ENCODE measurements at regions not wholly inside any gene's neighbourhood (a gene's known extent, or its start where the extent isn't known, plus 50 kb on each side); places are given as distances from the start of the nearest gene placed in this dataset.

GRCh38 chr9:28445211-28445610 lies 871.9 kb upstream of the C9orf72 start:
- TF ChIP-seq PBX3 (CRISPR knock-in tag; IDR thresholded peaks at IDR 0.05) (no peak), ZNF274 (IDR thresholded peaks at IDR 0.05; ENCODE audit: low read length) (no peak), ZNF274 (tag by site-specific recombination; IDR thresholded peaks at IDR 0.05; ENCODE audit: borderline replicate concordance) (no peak), ZBTB6 (tag by site-specific recombination; IDR thresholded peaks at IDR 0.05) (no peak), ZNF830 (tag by site-specific recombination; IDR thresholded peaks at IDR 0.05; ENCODE audit: low read depth) (no peak), ZNF19 (tag by site-specific recombination; IDR thresholded peaks at IDR 0.05; ENCODE audit: low read depth) (no peak), CTCF (tag by site-specific recombination; IDR thresholded peaks at IDR 0.05) (no peak), ATF2 (tag by site-specific recombination; IDR thresholded peaks at IDR 0.05; ENCODE audit: low read depth) (no peak)

Data from HEK293 (cell line).